ENCODE measurements at regions not wholly inside any gene's neighbourhood (a gene's known extent, or its start where the extent isn't known, plus 50 kb on each side); places are given as distances from the start of the nearest gene placed in this dataset.

GRCh38 chr2:117502121-117502520 lies 312.4 kb upstream of the DDX18 start:
- TF ChIP-seq CTCF (IDR thresholded peaks at IDR 0.05) = no peak
- no peak for TF ChIP-seq POLR2AphosphoS5 (IDR thresholded peaks at IDR 0.05)
- TF ChIP-seq POLR2A (IDR thresholded peaks at IDR 0.05) = no peak
